Left ventricle myocardium superior (tissue), 1 donor: ENCODE measurements at regions not wholly inside any gene's neighbourhood (a gene's known extent, or its start where the extent isn't known, plus 50 kb on each side); places are given as distances from the start of the nearest gene placed in this dataset.
"Not testable (repeated sequence)": the region's sequence is repeated elsewhere in the genome, so short reads cannot be mapped to it uniquely, and the experiment has no call there.

Experiments used
- ATAC-seq: fragments of 200-7000 bp; cut with Tn5 transposase; one replicate; pipeline ENCODE4 v1.9.1; 2020; ENCODE audit warnings: mild to moderate bottlenecking, moderate library complexity
- DNase-seq: peaks from one replicate; pipeline ENCODE4 v3.0.0-alpha.2; 2020
- intact Hi-C: fragments of 100-400 bp; cut with micrococcal nuclease; formaldehyde crosslinking; loops from one replicate; pipeline ENCODE4 v1.11.0; 2022
- donor health status: DM: no; HTN: yes; CAD: no; lungs with severe emphysema.

DNA sequence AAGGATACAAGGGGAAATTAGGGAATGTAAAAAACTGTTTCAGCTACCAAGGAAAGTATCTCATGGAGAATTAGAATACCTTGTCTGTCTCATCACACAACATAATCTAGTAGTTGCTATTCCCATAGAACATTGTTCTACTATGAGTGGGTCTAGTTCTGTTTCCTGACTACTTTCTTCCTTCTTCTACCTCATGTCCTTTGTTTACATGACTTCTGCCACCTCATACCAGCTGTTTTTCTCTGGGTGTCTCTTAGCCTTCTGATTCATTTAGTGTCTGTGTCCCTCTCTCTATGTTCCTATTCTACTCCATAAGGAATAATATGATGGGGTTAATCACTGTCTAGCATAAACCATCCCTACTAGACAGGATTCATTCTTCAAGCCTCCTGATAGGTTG lies 887.3 kb downstream of the DIAPH3 start:
- ATAC-seq (no peak), DNase-seq (no peak)
- intact Hi-C loops: no loop called here

DNA sequence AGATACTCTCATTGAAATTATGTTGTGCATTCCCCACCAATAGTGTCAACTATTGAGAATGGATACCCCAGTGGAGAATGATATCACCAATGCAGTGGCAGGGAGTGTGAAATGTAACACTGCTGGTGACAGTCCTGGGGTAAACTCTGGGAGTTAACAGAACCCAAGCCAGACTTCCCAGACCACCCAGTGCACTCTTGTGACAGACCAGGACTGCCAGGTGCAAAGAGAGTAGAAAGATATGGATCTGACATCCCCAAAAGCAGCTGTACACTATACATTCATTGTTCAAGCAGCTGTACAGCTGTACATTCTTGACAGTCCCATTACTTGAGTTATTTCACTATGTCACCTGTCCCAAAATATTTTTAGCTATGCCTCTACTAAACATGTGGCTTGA lies 886.6 kb downstream of the DIAPH3 start:
- no peak for ATAC-seq
- DNase-seq: no peak
- intact Hi-C loops: no loop called here

DNA sequence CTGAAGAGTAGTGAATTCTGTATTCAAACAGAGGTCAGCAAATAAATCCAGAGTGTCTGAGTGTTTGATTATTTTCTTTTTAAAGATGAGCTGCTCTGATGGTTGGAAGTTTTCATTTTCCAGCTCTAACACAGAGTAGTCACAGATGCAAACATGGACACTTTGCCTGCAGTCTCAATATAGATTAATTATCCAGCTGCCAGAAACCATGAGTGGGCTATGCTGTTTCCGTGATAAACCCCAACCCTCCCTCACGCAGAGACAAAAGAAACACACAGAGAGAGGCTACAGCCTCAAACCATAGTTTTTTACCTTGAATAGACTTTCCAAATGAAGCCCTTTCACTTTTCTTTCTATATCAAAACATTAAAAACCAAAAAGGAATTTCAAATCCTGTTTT lies 884.7 kb downstream of the DIAPH3 start:
- ATAC-seq (no peak), DNase-seq (no peak)
- intact Hi-C loops: no loop called here

DNA sequence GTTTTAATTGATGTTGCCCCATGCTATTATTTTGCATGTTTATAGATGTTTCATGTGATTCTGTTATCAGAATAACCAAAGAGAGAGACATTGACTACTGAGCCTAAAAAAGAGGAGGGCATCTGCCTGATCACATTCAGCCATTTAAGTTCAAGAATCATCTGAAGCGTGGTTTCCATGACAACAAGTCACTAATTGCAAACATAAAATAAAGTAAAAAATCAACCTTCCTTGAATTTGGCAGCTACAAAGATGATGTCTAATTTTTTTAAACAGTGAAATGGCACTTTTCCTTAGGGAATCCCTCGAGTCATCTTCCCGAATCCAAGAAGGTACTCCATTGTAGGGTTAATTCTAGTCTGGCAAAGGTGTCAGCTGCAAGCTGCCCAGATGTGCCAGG lies 884.2 kb downstream of the DIAPH3 start:
- ATAC-seq: no peak
- intact Hi-C loops: no loop called here
- no peak for DNase-seq

DNA sequence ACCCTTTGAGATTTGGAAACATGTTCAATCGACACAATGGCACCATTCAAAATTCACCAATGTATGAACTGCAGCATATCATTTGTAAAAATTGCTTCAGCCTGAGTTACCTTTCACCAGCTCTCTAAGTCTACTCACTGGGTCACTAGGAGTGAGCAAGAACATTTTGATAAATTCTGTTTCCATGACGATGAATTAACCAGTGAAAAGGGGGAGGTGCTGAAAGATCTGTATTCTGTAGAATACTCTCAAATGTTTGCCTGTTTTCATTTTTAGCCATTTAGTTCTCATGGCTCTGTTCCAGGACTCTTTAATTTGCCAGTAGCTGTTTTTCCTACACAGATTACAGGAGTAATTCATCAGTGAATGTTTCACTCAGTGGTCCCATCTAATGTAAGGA lies 883.4 kb downstream of the DIAPH3 start:
- DNase-seq: no peak
- ATAC-seq: no peak
- intact Hi-C loops: no loop called here

DNA sequence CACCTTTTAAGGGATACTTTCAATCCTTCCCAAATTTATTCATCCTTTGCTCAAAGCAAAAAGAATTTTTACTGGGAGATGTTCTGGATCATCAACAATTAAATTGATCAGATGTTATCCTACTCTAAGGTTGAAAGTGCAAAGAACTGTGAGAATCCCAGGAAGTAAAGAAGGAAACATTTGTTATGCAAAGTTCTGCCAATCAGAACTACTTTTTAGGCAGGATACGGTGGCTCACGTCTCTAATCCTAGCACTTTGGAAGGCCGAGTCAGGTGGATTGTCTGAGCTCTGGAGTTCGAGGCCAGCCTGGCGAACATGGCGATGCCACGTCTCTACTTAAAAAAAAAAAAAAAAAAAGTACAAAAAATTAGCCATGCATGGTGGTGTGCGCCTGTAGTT lies 882.3 kb downstream of the DIAPH3 start:
- DNase-seq (no peak), ATAC-seq (no peak)
- intact Hi-C loops: no loop called here

DNA sequence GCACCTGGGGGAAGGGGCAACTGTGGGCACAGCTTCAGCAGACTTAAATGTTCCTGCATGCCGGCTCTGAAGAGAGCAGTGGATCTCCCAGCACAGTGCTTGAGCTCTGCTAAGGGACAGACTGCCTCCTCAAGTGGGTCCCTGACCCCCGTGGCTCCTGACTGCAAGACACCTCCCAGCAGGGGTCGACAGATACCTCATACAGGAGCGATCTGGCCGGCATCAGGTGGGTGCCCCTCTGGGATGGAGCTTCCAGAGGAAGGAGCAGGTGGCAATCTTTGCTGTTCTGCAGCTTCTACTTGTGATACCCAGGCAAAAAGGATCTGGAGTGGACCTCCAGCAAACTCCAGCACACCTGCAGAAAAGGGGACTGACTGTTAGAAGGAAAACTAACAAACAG lies 871.5 kb downstream of the DIAPH3 start:
- DNase-seq, intact Hi-C loops, ATAC-seq: not testable (repeated sequence)

DNA sequence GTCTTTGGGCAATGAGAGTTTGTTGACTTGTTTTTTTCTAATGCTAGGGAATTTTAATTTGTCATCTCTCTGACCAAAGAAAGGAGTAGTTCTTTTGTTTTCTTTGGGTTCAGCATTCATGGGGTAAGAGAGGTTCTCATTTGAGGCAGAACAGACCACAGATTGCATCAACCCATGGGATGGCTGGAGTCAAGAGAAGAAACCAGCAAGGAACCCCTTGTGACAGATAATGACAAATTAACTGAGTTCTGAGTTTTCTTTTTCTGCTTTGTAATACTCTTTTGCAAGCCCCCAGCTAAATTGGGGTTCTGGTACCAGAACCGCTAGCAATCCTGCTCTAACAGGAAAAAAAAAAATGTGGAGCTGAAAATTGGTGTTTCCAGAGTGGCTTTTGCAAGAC lies 864.1 kb downstream of the DIAPH3 start:
- no peak for ATAC-seq
- intact Hi-C loops: no loop called here

DNA sequence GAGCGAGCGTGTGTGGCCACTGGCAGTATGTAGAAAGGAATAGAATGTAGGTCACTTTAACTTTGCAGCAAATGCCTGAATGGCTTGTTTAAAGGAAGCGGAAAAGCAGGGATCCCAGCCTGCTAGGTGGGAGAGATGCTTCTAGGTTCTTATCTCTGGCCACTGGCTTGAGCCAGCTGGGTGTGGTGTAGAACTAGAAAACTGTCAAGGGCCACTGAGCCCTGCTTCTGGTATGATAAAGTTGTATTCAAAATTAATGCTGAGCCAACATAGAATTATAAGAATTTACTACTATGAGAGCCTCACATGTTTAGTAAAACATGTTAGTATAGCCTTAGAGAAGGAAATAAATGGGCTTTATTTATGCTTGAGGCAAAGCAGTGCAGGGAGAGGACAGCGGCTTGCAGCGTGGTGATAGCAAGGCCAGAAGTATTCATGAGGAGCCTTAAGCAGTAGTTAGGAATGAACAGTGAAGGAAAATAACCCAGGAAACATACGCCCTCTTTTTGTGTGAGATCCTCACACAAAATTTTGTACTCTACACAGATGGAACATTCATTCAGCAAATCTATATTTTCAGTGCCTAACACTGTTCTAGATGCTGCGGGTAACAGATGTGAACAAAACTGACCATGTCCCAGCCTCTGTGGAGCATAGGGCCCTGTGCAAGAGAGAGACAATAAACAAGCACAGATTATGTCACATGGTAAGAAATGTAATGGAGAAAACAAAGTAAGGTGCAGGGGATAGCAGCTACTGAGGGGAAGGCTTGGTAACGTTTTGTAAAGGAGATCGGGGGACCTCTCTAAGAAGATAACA lies 863.2 kb downstream of the DIAPH3 start:
- intact Hi-C loops: no loop called here
- DNase-seq: no peak

More for the DNA sequence above, 864.1 kb downstream of the DIAPH3 start:
- DNase-seq: no peak

DNA sequence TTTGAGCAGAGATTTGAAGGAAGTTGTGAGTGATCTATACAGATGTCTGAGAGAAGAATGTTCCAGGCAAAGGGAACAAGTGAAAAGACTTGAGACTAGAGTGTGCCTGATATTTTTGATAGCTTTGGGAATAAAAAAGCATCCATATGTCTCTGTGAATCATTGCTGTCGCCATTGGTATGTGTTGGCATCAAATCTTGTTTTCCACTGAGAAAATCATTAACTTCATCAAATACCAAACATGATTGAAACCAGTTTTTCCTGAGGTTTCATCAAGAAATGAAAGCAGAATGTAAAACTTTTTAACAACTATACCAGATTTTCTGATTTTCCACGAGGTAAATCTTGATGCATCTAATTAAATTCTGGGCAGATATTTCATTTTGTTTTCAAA lies 862.6 kb downstream of the DIAPH3 start:
- DNase-seq (no peak), ATAC-seq (no peak)
- intact Hi-C loops: no loop called here

More for the DNA sequence above, 863.2 kb downstream of the DIAPH3 start:
- ATAC-seq: no peak

DNA sequence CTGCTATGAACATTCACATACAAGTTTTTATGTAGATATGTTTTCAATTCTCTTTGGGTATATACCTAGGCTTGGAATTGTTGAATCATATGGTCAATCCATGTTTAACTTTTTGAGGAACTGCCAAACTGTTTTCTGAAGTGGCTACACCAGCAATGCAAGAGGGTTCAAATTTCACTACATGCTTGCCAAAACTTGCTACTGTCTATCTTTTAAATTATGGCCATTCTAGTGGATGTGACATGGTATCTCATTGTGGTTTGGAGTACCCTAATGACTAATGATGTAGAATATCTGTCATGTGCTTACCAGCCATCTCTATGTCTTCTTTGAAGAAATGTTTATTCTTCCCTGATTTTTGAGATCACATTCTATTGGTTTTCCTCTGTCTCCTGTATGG lies 860.3 kb downstream of the DIAPH3 start:
- intact Hi-C loops: no loop called here
- ATAC-seq (no peak), DNase-seq (no peak)

DNA sequence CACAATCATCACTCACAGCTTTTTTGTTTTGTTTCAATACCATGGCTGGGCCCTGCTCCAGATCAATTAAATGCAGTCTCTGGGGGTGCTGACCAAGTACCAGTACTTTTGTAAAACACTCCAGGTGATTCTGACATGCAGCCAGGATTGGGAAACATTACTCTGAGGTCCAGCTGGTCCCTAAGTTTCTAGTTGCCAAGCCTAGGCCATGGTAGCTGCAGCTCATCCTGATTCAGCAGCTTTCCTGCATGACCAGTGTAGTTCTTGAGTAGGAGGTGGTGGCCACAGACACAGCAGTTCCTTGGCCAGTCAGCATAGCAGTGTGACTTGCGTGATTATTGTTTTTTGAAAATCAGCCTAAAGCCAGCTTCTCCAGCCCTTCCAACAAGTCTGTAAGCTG lies 859.1 kb downstream of the DIAPH3 start:
- ATAC-seq (no peak), DNase-seq (no peak)
- intact Hi-C loops: no loop called here

DNA sequence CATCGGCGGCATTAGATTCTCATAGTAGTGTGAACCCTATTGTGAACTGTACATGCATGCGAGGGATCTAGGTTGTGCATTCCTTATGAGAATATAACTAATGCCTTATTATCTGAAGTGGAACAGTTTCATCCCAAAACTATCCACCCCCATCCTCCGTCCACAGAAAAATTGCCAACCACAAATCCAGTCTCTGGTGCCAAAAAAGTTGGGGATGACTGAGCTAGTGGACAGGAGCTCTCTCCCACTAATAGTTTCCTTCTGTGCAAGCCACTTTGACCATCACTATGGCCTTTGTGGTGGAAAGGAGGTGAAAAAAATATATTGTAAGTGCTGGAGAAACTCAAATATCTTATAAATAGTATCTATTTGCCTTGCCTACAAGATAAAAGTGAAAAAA lies 857.8 kb downstream of the DIAPH3 start:
- ATAC-seq: no peak
- intact Hi-C loops: no loop called here
- no peak for DNase-seq

DNA sequence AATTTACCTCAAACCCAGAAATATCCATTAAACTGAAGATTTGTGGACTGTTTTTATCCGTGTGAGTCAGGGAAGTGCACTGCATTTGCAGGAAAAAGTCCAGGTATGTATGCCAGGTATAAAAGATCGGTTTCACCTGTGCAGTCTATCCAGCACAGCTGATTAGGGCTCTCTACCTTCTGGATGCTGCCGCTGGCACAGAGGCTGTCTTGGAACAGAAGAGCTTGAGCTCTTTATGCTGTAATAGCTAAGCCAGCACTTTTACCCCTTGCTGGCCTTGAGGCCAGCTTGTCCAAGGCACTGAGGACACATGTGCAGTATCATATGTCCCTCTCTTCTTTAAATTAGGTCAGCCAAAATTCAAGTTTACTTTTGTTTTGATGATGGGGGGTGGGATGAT lies 851.0 kb downstream of the DIAPH3 start:
- intact Hi-C loops: no loop called here
- no peak for DNase-seq
- no peak for ATAC-seq

DNA sequence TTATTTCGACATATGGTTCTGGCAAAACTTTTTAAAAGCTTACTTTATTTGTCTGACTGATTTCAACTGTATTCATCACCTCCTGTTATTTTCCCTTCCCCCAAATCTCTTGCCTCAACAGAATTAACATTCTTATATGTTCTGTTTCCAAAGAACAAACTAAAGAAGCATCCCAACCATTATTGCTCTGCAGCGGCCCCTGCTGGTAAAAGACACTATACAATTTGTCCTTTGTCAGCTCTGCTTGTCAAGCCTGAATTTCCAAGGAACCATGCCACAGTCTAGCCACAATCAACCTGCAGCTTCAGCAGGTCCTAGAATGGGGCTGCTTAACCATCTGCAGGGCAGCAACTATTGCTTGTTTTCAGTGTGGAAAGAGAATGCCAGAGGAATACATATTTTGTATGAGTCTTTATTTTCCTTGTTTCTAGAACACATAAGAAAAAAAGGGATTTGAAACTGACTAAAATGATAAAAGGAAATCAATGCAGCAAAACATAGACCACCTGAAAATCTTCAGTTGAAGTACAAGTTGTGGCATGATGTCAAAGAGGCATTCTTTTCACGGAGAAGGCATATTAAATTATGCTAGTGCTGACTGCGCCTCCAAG lies 845.3 kb downstream of the DIAPH3 start:
- intact Hi-C loops: no loop called here
- ATAC-seq: peak; percentile 60
- peak; percentile 77 for DNase-seq

DNA sequence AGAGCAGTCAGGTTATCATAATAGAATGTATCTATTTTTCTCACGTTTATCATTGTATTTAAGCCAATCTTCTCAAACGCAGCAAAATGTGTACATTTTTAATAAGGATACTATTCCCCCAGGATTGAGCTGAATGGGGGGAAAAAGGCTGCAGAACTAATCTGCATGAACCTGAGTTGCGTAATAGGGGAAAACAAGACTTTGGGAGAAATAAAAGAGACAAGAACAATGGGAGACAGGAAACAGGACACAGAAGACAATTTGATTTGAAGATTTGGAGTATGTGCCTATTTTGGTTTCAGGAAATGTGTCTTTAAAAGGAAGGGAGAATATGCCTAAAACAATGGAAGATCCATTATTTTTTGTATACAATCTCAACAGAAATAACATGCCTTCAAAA lies 844.5 kb downstream of the DIAPH3 start:
- ATAC-seq: no peak
- intact Hi-C loops: no loop called here

DNA sequence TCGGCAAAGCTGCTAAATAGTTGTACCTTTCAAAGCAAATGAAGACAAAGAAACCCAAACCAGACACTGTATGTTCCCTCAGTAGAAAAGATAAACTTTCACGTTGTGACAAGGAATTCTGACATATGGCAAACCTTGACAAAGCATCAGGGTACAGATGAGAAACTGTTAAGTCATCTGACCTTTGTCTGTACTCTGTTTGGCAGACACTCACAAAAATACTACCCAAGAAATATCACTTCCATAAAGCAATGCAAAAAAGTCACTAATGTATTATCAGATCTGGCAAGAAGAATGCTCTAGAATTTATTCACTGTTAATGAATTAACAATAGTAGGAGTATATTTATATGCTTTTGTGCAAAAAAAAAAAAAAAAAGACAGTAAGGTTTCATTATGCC lies 843.7 kb downstream of the DIAPH3 start:
- intact Hi-C loops: no loop called here
- no peak for DNase-seq
- ATAC-seq: no peak

More for the DNA sequence above, 844.5 kb downstream of the DIAPH3 start:
- no peak for DNase-seq

DNA sequence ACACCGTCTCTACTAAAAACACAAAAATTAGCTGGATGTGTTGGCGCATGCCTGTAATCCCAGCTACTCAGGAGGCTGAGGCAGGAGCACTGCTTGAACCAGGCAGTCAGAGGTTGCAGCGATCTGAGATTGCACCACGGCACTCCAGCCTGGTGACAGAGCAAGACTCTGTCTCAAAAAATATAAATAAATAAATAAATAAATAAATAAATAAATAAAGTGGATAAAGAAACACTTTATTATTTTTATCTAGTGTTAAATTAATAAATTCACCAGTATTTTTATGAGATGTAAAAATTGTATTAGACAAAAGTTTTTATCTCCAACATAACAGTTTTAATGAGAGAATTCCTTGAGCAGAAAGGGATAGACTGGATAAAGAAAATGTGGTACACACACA lies 839.3 kb downstream of the DIAPH3 start:
- ATAC-seq, intact Hi-C loops, DNase-seq: not testable (repeated sequence)

DNA sequence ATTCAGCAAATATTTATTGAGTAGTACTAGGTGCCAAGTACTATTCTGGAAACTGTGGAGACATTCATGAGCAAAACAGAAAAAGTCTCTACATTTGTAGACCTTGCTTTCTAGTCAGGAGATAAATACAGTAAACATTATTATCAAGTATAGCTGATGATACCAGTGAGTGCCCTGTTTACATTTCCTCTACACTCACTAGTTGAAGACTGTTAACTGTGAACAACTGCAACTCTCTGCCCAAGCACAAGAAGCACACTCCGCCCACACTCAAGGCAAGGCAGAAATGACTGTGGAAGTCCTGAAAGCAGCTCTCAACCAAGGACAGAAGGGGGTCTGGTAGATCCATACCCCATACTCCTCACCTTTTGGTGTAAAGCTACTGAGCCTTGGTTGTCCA lies 837.0 kb downstream of the DIAPH3 start:
- ATAC-seq (no peak), DNase-seq (no peak)
- intact Hi-C loops: no loop called here

DNA sequence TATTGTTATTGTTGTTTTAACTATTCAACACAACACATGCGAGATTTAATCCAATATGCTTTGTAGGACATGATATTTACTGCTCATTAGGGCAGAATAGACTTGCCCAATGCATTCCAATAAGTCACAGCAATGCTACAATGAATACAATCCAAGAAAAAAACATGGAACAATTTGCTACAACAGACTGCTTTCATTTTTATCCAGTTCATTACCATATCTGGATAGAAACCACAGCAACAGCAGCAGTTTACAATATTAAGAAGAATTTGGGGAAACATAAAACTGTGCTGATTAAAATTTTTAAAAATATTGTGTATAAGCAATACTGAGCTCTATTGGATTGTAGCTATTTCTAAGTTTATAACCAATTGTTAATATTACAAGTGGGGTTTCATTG lies 833.0 kb downstream of the DIAPH3 start:
- intact Hi-C loops: no loop called here
- ATAC-seq (no peak), DNase-seq (no peak)

DNA sequence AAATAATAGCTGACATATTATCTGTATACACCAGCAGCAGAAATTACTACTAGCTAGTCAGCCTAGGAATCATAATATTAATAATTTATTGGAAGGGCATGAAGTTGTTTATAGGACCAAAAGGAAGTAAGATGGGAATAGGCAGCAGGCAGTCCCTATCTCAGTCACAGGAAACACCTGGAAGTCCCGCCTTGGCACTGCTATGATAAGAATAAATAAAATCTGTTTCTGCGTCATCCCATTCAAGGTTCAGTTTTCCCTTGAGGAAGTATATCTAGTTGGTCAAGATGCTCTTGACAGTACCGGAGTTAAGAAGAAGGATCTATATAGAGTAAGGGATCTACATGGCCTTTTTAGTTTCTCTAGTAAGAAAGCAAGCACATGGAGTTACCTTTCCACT lies 830.8 kb downstream of the DIAPH3 start:
- DNase-seq: no peak
- intact Hi-C loops: no loop called here
- ATAC-seq: no peak
